ENCODE measurements at regions not wholly inside any gene's neighbourhood (a gene's known extent, or its start where the extent isn't known, plus 50 kb on each side); places are given as distances from the start of the nearest gene placed in this dataset.

GRCh38 chr15:81863162-81863561 is 182.7 kb downstream of the MEX3B start:
- TF ChIP-seq, protein P1, sequence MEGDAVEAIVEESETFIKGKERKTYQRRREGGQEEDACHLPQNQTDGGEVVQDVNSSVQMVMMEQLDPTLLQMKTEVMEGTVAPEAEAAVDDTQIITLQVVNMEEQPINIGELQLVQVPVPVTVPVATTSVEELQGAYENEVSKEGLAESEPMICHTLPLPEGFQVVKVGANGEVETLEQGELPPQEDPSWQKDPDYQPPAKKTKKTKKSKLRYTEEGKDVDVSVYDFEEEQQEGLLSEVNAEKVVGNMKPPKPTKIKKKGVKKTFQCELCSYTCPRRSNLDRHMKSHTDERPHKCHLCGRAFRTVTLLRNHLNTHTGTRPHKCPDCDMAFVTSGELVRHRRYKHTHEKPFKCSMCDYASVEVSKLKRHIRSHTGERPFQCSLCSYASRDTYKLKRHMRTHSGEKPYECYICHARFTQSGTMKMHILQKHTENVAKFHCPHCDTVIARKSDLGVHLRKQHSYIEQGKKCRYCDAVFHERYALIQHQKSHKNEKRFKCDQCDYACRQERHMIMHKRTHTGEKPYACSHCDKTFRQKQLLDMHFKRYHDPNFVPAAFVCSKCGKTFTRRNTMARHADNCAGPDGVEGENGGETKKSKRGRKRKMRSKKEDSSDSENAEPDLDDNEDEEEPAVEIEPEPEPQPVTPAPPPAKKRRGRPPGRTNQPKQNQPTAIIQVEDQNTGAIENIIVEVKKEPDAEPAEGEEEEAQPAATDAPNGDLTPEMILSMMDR (IDR thresholded peaks at IDR 0.05) = no peak
- TF ChIP-seq EP300 (IDR thresholded peaks at IDR 0.05) = no peak
- no peak for TF ChIP-seq POLR2A (IDR thresholded peaks at IDR 0.05)
